K562 (cell line): ENCODE measurements at regions not wholly inside any gene's neighbourhood (a gene's known extent, or its start where the extent isn't known, plus 50 kb on each side); places are given as distances from the start of the nearest gene placed in this dataset.

Source experiments
- ATAC-seq: fragments of 200-7000 bp; cut with Tn5 transposase; 3 replicates; pipeline ENCODE4 v1.9.1; 2020; ENCODE audit warnings: moderate library complexity
- BruUV-seq: library from RNA; stranded (reverse); fragments of 400-500 nt; replicated peaks from 2 replicates; lab custom pipeline; 2021; lab: Mats Ljungman, UMichigan
- CTCF ChIA-PET: fragments of 300-600 bp; formaldehyde crosslinking; extraction: SDS; loops from one replicate; lab custom pipeline; 2021; ENCODE audit warnings: low intra/inter-chr PET ratio; lab: Yijun Ruan, JAX
- POLR2A ChIA-PET: fragments of 300-600, 350-650 bp; sonication (Branson Sonifier 250); formaldehyde crosslinking; extraction: SDS; loops from one replicate; lab custom pipeline; 2021; ENCODE audit warnings: antibody characterized with exemption, inconsistent platforms; lab: Yijun Ruan, JAX
- DNase-seq, 4 experiments: peaks; one replicate each; pipeline versions ENCODE4 v3.0.0 to v3.0.0-alpha.2; 2011 to 2018; ENCODE audit warnings: low spot score in 3 of 4, mixed read lengths in 3 of 4; ENCODE audit errors: extremely low read depth in 1 of 4
- FAIRE-seq: peaks from 2 replicates; lab custom pipeline; 2011; peaks lifted over from hg19 to GRCh38; lab: Jason Lieb, UNC
- H2AFZ ChIP-seq: 2 replicates; pipeline ENCODE4 v1.6.0; 2011; ENCODE audit warnings: low read depth, low read length, control low read depth, inconsistent platforms
- H3K27ac ChIP-seq: fragments of 200-600 bp; 3 replicates; pipeline ENCODE4 v1.8.0; 2011; ENCODE audit warnings: low read depth, mild to moderate bottlenecking, control low read depth, inconsistent platforms, low read length, moderate library complexity, mixed read lengths; ENCODE audit errors: extremely low read depth
- H3K27me3 ChIP-seq, 2 experiments: fragments of 300-600 bp in 1 of 2; 2 replicates in 1 of 2; 3 replicates in 1 of 2; pipeline versions ENCODE4 v1.6.0 to v1.8.0; 2011; ENCODE audit warnings: inconsistent platforms in 2 of 2, low read length in 2 of 2, mild to moderate bottlenecking in 1 of 2, mixed read lengths in 1 of 2, moderate library complexity in 1 of 2; ENCODE audit not compliant: control insufficient read depth in 2 of 2, insufficient read depth in 2 of 2
- H3K36me3 ChIP-seq: fragments of 300-600 bp; 3 replicates; pipeline ENCODE4 v1.8.0; 2011; ENCODE audit warnings: mild to moderate bottlenecking, low read length, inconsistent platforms; ENCODE audit not compliant: control insufficient read depth, insufficient read depth
- H3K4me1 ChIP-seq, 2 experiments: fragments of 200-600 bp in 1 of 2; replicated peaks in 1 of 2; 2 replicates in 1 of 2; 3 replicates in 1 of 2; pipeline versions ENCODE4 v1.5.1 to v1.8.0; 2011; ENCODE audit warnings: inconsistent platforms in 2 of 2, low read length in 2 of 2, mild to moderate bottlenecking in 1 of 2, mixed read lengths in 1 of 2, moderate library complexity in 1 of 2; ENCODE audit not compliant: control insufficient read depth in 2 of 2, insufficient read depth in 2 of 2
- H3K4me2 ChIP-seq: 2 replicates; pipeline ENCODE4 v1.6.1; 2011; ENCODE audit warnings: low read length, control low read depth, inconsistent platforms, mixed read lengths; ENCODE audit not compliant: insufficient read depth
- H3K4me3 ChIP-seq: fragments of 200-600 bp; sonication (generic), shearing (Covaris generic); 2 replicates; pipeline ENCODE4 v1.5.1; 2016; ENCODE audit warnings: control low read depth, inconsistent platforms
- H3K79me2 ChIP-seq: fragments of 200-600 bp; 3 replicates; pipeline ENCODE4 v1.8.0; 2011; ENCODE audit warnings: low read length, inconsistent platforms; ENCODE audit not compliant: control insufficient read depth, insufficient read depth
- H3K9ac ChIP-seq, 2 experiments: 2 replicates each; pipeline versions ENCODE4 v1.6.0 to v1.6.1; 2011; ENCODE audit warnings: low read depth in 2 of 2, low read length in 2 of 2, control low read depth in 1 of 2, inconsistent platforms in 1 of 2, mild to moderate bottlenecking in 1 of 2, mixed read lengths in 1 of 2; ENCODE audit not compliant: insufficient read depth in 1 of 2
- H3K9me1 ChIP-seq: one replicate; pipeline ENCODE4 v1.6.0; 2011; ENCODE audit warnings: inconsistent platforms, mild to moderate bottlenecking, low read length, moderate library complexity; ENCODE audit not compliant: control insufficient read depth, insufficient read depth
- H3K9me3 ChIP-seq: replicated peaks from 2 replicates; pipeline ENCODE4 v1.5.1; 2011; ENCODE audit warnings: low read depth, low read length, inconsistent platforms; ENCODE audit not compliant: control insufficient read depth, insufficient read depth
- H4K20me1 ChIP-seq: replicated peaks from 2 replicates; pipeline ENCODE4 v1.6.1; 2011; ENCODE audit warnings: low read length, inconsistent platforms, mixed read lengths; ENCODE audit not compliant: control insufficient read depth, insufficient read depth
- EWSR1 ChIP-seq: fragments of 450-650 bp; IDR thresholded peaks from 2 replicates; pipeline ENCODE4 v1.6.1; 2018; ENCODE audit warnings: borderline replicate concordance, mild to moderate bottlenecking, low read depth, moderate library complexity; ENCODE audit not compliant: partially characterized antibody
- HDGF ChIP-seq: fragments of 450-650 bp; IDR thresholded peaks from 2 replicates; pipeline ENCODE4 v1.6.1; 2016
- SNRNP70 ChIP-seq: fragments of 200-400 bp; formaldehyde crosslinking; optimal IDR thresholded peaks from 2 replicates; pipeline ENCODE3; 2017; ENCODE audit warnings: low read depth, low read length
- ZC3H4 ChIP-seq: sonication (generic); formaldehyde crosslinking; IDR thresholded peaks from 2 replicates; pipeline ENCODE4 v1.9.0; 2021; ENCODE audit warnings: missing genetic modification reagents, borderline replicate concordance
- ZNF263 ChIP-seq: sonication (generic); formaldehyde crosslinking; IDR thresholded peaks from 2 replicates; pipeline ENCODE4 v1.8.0; 2022; ENCODE audit warnings: mild to moderate bottlenecking, missing genetic modification reagents, borderline replicate concordance
- WGBS: fragments of 100-300 bp; shearing (Covaris generic); methylation state at CpG from one replicate; pipeline ENCODE4 v1.1.6; 2016; ENCODE audit warnings: low coverage, mixed read lengths; ENCODE audit not compliant: insufficient coverage; ENCODE audit errors: missing lambda C conversion rate; 5-methylcytosine and 5-hydroxymethylcytosine counted together
- in situ Hi-C: fragments of 300-500 bp; cut with MboI; formaldehyde crosslinking; loops from 4 replicates; pipeline ENCODE4 v1.15.0; 2018; ENCODE audit warnings: inconsistent platforms, mixed read lengths
- intact Hi-C: fragments of 100-400 bp; cut with micrococcal nuclease; formaldehyde crosslinking; loops from 2 replicates; pipeline ENCODE4 v1.14.2; 2022
- TF ChIP-seq, protein P1 (sequence below): fragments of 450-650 bp; IDR thresholded peaks from 2 replicates; pipeline ENCODE4 v1.6.1; 2016; ENCODE audit warnings: mild to moderate bottlenecking
- TF ChIP-seq, protein P2 (sequence below): fragments of 250-450 bp; sonication (Bioruptor Pico); IDR thresholded peaks from 2 replicates; pipeline ENCODE4 v1.8.0; 2022; ENCODE audit warnings: moderate library complexity, mild to moderate bottlenecking, inconsistent platforms

DNA sequence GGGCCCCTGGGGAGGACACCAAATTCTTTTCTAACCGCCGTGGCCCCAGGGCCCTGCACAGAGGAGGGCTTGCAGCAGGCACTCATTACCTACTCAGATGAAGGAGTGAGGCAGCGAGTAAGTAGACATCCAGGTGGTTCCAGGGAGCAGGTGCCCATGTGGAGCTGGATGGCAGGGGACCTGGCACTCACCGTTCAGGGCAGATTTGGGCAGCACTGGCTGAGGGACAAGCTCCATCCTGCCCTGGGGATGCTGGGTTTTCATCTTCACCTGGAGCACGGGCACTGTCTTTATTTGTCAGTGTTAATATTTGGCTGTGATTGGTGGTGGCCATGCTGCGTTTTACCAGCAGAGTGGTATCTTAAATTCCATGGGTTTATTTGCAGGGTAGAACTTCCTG, 1182.7 kb downstream of the BRD1 start:
- Histone ChIP-seq H2AFZ (no peak overlapping the region), H3K36me3 (no peaks in the 10 kb centered on the region), H3K9ac (no peak overlapping the region), H3K4me3 (no peak overlapping the region), H3K27me3 (no peaks in the 10 kb centered on the region; a peak in 1 of 5 replicates), H4K20me1 (no peaks in the 10 kb centered on the region), H3K9me1 (no peaks in the 10 kb centered on the region), H3K4me2 (no peak overlapping the region), H3K79me2 (no peaks in the 10 kb centered on the region), H3K4me1 (no peaks in the 10 kb centered on the region), H3K27ac (no peak overlapping the region), H3K9me3 (no peaks in the 10 kb centered on the region)
- ATAC-seq (no peak), FAIRE-seq (no peak), DNase-seq (no peak)
- TF ChIP-seq, protein P1, sequence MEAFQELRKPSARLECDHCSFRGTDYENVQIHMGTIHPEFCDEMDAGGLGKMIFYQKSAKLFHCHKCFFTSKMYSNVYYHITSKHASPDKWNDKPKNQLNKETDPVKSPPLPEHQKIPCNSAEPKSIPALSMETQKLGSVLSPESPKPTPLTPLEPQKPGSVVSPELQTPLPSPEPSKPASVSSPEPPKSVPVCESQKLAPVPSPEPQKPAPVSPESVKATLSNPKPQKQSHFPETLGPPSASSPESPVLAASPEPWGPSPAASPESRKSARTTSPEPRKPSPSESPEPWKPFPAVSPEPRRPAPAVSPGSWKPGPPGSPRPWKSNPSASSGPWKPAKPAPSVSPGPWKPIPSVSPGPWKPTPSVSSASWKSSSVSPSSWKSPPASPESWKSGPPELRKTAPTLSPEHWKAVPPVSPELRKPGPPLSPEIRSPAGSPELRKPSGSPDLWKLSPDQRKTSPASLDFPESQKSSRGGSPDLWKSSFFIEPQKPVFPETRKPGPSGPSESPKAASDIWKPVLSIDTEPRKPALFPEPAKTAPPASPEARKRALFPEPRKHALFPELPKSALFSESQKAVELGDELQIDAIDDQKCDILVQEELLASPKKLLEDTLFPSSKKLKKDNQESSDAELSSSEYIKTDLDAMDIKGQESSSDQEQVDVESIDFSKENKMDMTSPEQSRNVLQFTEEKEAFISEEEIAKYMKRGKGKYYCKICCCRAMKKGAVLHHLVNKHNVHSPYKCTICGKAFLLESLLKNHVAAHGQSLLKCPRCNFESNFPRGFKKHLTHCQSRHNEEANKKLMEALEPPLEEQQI, result no peak
- no peak for TF ChIP-seq SNRNP70
- 0% methylated on average over 5 of the region's 6 CpGs for WGBS
- in situ Hi-C loops, result no loop called here
- intact Hi-C loops, result no loop called here
- ChIA-PET CTCF (no interaction called here), POLR2A (no interaction called here)
- BruUV-seq, result no TSS peak

DNA sequence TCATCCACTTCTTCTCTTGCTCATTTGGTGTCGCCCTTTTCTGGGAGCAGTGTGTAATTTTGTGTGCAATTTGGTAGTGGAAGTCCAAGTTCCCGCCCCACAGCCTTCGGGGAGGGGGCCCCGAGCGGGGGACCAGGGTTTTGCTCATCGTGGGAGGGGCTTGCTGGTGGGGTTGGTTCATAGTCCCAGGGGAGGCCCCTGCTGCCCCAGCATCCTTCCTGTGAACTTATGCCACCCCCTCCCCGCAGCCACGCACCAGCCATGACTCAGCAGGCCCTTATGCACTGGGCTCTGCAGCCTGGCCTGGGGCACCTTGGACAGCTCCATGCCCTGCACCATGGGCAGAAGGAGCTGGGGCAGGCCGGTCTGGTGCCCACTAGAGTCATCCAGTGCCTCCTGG, 1183.6 kb downstream of the BRD1 start:
- in situ Hi-C loops, result no loop called here
- intact Hi-C loops, result no loop called here
- H3K4me2 ChIP-seq, result no peak overlapping the region
- ATAC-seq (no peak), DNase-seq (no peak), FAIRE-seq (no peak)
- CTCF ChIA-PET, result no interaction called here
- H3K27me3 ChIP-seq, result peaks cover 0 to 4% of the 10 kb centered on the region in 2 experiments; a peak in 1 of 5 replicates
- H3K36me3 ChIP-seq, result no peaks in the 10 kb centered on the region
- H3K4me1 ChIP-seq, result no peaks in the 10 kb centered on the region
- H2AFZ ChIP-seq, result no peak overlapping the region
- WGBS, result 9% methylated on average over 1 of the region's 9 CpGs
- H3K9me1 ChIP-seq, result no peaks in the 10 kb centered on the region
- H3K27ac ChIP-seq, result no peak overlapping the region
- POLR2A ChIA-PET, result no interaction called here
- no TSS peak for BruUV-seq
- H4K20me1 ChIP-seq, result no peaks in the 10 kb centered on the region
- H3K9ac ChIP-seq, result no peak overlapping the region
- H3K4me3 ChIP-seq, result no peak overlapping the region
- H3K9me3 ChIP-seq, result no peaks in the 10 kb centered on the region
- no peaks in the 10 kb centered on the region for H3K79me2 ChIP-seq
- TF ChIP-seq EWSR1 (no peak), ZNF263 (CRISPR knock-in tag) (no peak), ZC3H4 (CRISPR knock-in tag) (no peak), HDGF (no peak)
- TF ChIP-seq, protein P2, sequence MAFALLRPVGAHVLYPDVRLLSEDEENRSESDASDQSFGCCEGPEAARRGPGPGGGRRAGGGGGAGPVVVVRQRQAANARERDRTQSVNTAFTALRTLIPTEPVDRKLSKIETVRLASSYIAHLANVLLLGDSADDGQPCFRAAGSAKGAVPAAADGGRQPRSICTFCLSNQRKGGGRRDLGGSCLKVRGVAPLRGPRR, result no peak
